Mesothelial cell of epicardium (in vitro differentiated cells): ENCODE measurements at regions not wholly inside any gene's neighbourhood (a gene's known extent, or its start where the extent isn't known, plus 50 kb on each side); places are given as distances from the start of the nearest gene placed in this dataset.
"Not testable (repeated sequence)": the region's sequence is repeated elsewhere in the genome, so short reads cannot be mapped to it uniquely, and the experiment has no call there.

Source experiments
- DNase-seq, 2 experiments: peaks; one replicate each; pipeline ENCODE4 v3.0.0; 2021; ENCODE audit warnings: low spot score in 2 of 2; ENCODE audit not compliant: unreplicated experiment in 2 of 2
- H3K27ac Mint-ChIP-seq: 2 replicates; pipeline ENCODE4 v1.8.0; 2021; ENCODE audit warnings: mixed read lengths
- H3K27me3 Mint-ChIP-seq: 2 replicates; pipeline ENCODE4 v1.8.0; 2021; ENCODE audit warnings: low read depth, mixed read lengths
- H3K36me3 Mint-ChIP-seq: 2 replicates; pipeline ENCODE4 v1.8.0; 2021; ENCODE audit warnings: mixed read lengths
- H3K4me1 Mint-ChIP-seq: 2 replicates; pipeline ENCODE4 v1.8.0; 2021; ENCODE audit warnings: mixed read lengths
- H3K4me3 Mint-ChIP-seq: 2 replicates; pipeline ENCODE4 v1.8.0; 2021; ENCODE audit warnings: mild to moderate bottlenecking, moderate library complexity, mixed read lengths
- H3K9me3 Mint-ChIP-seq: 2 replicates; pipeline ENCODE4 v1.8.0; 2021; ENCODE audit warnings: mixed read lengths
- CTCF ChIP-seq: fragments of 200-600 bp; sonication (generic); IDR thresholded peaks from one replicate; pipeline ENCODE4 v1.5.0; 2021; ENCODE audit warnings: antibody characterized with exemption; ENCODE audit not compliant: unreplicated experiment

GRCh38 chr7:68865351-68866199 is 732.7 kb upstream of the AUTS2 start:
- TF ChIP-seq CTCF, result no peak
- H3K4me1 Mint-ChIP-seq, result peaks cover 4% of the 10 kb centered on the region
- H3K27ac Mint-ChIP-seq, result no peak overlapping the region
- H3K36me3 Mint-ChIP-seq, result no peaks in the 10 kb centered on the region
- no peak overlapping the region for H3K4me3 Mint-ChIP-seq
- no peak for DNase-seq
- peaks cover 18% of the 10 kb centered on the region for H3K9me3 Mint-ChIP-seq
- H3K27me3 Mint-ChIP-seq, result peaks cover 12% of the 10 kb centered on the region

DNA sequence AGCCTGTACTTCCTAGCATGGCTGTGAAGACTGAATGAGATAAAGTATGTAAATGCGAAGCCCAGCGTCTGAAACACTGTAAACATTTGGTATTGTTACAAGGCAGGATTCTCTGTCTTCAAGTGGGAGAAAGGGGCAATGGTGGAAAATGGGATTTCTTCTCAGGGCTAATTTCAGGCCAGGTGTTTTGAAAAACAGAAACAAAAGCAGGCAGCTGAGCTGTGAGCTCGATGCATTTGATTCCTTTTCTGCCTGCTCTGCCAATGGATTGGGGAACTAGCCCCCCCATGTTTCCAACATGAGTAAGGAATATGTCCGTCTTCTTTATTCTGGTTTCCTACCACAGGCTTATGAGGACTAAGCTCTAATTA is 732.1 kb upstream of the AUTS2 start:
- H3K4me1 Mint-ChIP-seq, result peaks cover 4% of the 10 kb centered on the region
- peaks cover 16% of the 10 kb centered on the region for H3K27me3 Mint-ChIP-seq
- peaks cover 18% of the 10 kb centered on the region for H3K9me3 Mint-ChIP-seq
- TF ChIP-seq CTCF, result no peak
- no peak overlapping the region for H3K27ac Mint-ChIP-seq
- no peak for DNase-seq
- no peak overlapping the region for H3K4me3 Mint-ChIP-seq
- no peaks in the 10 kb centered on the region for H3K36me3 Mint-ChIP-seq

DNA sequence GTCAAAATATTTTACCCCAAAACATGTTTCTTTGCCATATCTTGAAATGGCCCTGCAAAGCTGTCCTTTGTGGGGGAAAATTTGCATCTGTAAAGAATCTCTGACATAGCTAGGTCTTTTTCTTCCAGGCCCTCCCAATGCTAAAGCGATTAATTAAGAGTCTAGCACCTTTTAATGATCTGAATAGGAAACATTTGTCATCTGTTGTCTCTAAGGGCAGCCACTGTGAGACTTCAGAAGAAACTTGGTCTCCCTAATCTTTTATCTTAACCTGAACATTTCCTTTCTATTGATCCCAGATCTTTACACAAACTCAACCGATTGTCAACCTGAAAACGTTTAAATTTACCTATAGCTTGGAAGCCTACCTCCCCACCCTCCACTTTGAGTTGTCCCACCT is 731.6 kb upstream of the AUTS2 start:
- DNase-seq, H3K4me1 Mint-ChIP-seq, H3K4me3 Mint-ChIP-seq, H3K36me3 Mint-ChIP-seq, H3K27ac Mint-ChIP-seq: not testable (repeated sequence)
- Mint-ChIP-seq H3K27me3 (peaks cover 20% of the 10 kb centered on the region), H3K9me3 (peaks cover 18% of the 10 kb centered on the region)

DNA sequence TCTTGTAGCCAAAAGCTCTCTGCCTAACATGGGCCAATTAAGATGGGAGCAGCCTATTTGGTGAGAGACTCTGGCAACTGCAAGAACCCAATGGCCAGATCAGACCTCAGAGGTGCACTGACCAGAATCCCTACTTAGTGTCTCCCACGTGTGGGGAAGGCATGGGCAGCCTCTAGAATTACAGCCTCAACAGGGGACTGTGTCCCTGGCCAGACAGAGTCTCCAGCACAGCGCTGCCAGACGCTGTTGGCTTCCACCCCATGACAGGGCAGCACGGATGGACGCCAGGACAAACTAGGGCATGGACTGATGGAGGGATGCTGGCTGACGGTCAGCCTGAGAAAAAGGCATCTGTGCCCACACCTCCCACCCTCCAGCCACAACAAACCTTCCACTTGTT is 729.3 kb upstream of the AUTS2 start:
- H3K27ac Mint-ChIP-seq, result no peak overlapping the region
- no peak for DNase-seq
- no peaks in the 10 kb centered on the region for H3K4me1 Mint-ChIP-seq
- H3K4me3 Mint-ChIP-seq, result no peak overlapping the region
- H3K27me3 Mint-ChIP-seq, result peaks cover 37% of the 10 kb centered on the region
- TF ChIP-seq CTCF, result no peak
- peaks cover 18% of the 10 kb centered on the region for H3K9me3 Mint-ChIP-seq
- no peaks in the 10 kb centered on the region for H3K36me3 Mint-ChIP-seq

- H3K9me3 Mint-ChIP-seq, result peaks cover 10% of the 10 kb centered on the region
- H3K27me3 Mint-ChIP-seq, result peaks cover 38% of the 10 kb centered on the region
- no peaks in the 10 kb centered on the region for H3K36me3 Mint-ChIP-seq
- TF ChIP-seq CTCF, result no peak
- no peaks in the 10 kb centered on the region for H3K4me1 Mint-ChIP-seq
- DNase-seq, result no peak
- H3K27ac Mint-ChIP-seq, result no peak overlapping the region
- no peak overlapping the region for H3K4me3 Mint-ChIP-seq
These were observed 724.7 kb upstream of the AUTS2 start for GRCh38 chr7:68873616-68874015.

DNA sequence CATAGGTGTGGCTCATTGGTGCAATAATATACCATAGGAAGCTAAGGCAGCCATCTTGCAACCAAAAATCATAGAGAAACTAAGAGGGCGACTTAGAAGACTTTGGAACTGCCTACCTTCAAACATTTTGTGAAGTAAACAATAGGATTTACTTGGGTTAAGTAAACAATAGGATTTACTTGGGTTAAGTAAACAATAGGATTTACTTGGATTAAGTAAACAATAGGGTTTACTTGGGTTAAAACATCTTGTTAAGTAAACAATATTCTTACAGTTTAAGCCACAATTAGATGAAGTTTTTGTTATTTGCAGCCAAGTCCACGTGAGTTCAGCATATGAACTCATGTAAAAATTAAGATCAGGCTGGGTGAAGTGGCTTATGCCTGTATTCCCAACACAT is 722.4 kb upstream of the AUTS2 start:
- no peaks in the 10 kb centered on the region for H3K4me1 Mint-ChIP-seq
- H3K9me3 Mint-ChIP-seq, result peaks cover 3% of the 10 kb centered on the region
- TF ChIP-seq CTCF, result no peak

DNA sequence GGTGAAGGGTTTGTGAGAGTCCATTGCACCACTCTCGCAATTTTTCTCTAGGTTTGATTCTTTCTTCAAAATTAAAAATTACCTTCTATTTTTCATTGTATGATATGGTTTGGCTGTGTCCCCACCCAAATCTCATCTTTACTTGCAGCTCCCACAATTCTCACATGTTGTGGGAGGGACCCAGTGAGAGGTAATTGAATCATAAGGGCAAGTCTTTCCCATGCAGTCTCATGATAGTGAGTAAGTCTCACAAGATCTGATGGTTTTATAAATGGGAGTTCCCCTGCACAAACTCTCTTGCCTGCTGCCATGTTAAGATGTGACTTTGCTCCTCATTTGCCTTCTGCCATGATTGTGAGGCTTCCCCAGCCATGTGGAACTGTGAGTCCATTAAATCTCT is 711.2 kb upstream of the AUTS2 start:
- H3K9me3 Mint-ChIP-seq, H3K4me1 Mint-ChIP-seq, H3K27ac Mint-ChIP-seq, H3K4me3 Mint-ChIP-seq, H3K27me3 Mint-ChIP-seq, DNase-seq, H3K36me3 Mint-ChIP-seq: not testable (repeated sequence)

More for the DNA sequence above, 722.4 kb upstream of the AUTS2 start:
- Mint-ChIP-seq H3K4me3 (no peak overlapping the region), H3K36me3 (no peaks in the 10 kb centered on the region), H3K27ac (no peak overlapping the region), H3K27me3 (peaks cover 25% of the 10 kb centered on the region)
- no peak for DNase-seq
